ENCODE measurements at regions not wholly inside any gene's neighbourhood (a gene's known extent, or its start where the extent isn't known, plus 50 kb on each side); places are given as distances from the start of the nearest gene placed in this dataset. TPM values are rescaled to one million over a fixed set of nuclear protein-coding genes. Genes with fewer than 3 reads are reported as not detected.

DNA sequence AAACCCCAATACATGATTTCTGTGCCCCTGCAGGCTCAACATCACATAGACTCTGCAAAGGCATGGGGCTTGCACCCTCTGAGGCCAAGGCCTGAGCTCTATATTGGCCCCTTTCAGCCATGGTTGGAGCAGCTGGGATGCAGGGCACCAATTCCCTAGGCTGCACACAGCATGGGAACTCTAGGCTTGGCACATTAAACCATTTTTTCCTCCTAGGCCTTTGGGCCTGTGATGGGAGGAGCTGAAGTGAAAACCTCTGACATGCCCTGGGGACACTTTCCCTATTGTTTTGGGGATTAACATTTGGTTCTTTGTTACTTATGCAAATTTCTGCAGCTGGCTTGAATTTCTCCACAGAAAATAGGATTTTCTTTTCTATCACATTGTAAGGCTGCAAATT, 1629.5 kb downstream of the OTOL1 start:
- DNase-seq, result no peak
- intact Hi-C loops (cut with DNase I), result no loop called here
- no peak overlapping the region for H3K4me3 ChIP-seq

More for the DNA sequence above, 1629.5 kb downstream of the OTOL1 start:
- Histone ChIP-seq H3K36me3 (no peaks in the 10 kb centered on the region), H3K27me3 (no peaks in the 10 kb centered on the region), H3K9me3 (peaks cover 7% of the 10 kb centered on the region), H3K4me1 (no peaks in the 10 kb centered on the region), H3K27ac (no peak overlapping the region)
- ATAC-seq, result no peak
- TF ChIP-seq, protein P1, sequence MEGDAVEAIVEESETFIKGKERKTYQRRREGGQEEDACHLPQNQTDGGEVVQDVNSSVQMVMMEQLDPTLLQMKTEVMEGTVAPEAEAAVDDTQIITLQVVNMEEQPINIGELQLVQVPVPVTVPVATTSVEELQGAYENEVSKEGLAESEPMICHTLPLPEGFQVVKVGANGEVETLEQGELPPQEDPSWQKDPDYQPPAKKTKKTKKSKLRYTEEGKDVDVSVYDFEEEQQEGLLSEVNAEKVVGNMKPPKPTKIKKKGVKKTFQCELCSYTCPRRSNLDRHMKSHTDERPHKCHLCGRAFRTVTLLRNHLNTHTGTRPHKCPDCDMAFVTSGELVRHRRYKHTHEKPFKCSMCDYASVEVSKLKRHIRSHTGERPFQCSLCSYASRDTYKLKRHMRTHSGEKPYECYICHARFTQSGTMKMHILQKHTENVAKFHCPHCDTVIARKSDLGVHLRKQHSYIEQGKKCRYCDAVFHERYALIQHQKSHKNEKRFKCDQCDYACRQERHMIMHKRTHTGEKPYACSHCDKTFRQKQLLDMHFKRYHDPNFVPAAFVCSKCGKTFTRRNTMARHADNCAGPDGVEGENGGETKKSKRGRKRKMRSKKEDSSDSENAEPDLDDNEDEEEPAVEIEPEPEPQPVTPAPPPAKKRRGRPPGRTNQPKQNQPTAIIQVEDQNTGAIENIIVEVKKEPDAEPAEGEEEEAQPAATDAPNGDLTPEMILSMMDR (IDR thresholded peaks at IDR 0.05), result no peak

Small RNAs in the stretch of these regions (microRNA-seq; reads per million reads assigned to microRNA genes)
- not detected for gene MIR1263 (ENCODE audit: borderline microRNAs expressed)

Data from upper lobe of right lung (tissue), 1 donor.